SK-N-MC (cell line): ENCODE measurements at regions not wholly inside any gene's neighbourhood (a gene's known extent, or its start where the extent isn't known, plus 50 kb on each side); places are given as distances from the start of the nearest gene placed in this dataset.

ENCODE experiments used
- DNase-seq: peaks from one replicate; pipeline ENCODE4 v3.0.0-alpha.2; 2011; ENCODE audit warnings: low read depth, low spot score
- H3K27ac ChIP-seq: fragments of 200-600 bp; sonication (generic); 2 replicates; pipeline ENCODE4 v1.5.1; 2016; ENCODE audit warnings: mixed run types
- H3K36me3 ChIP-seq: fragments of 200-600 bp; sonication (generic); 2 replicates; pipeline ENCODE4 v1.6.1; 2017; ENCODE audit warnings: antibody characterized with exemption, low read length, mixed read lengths; ENCODE audit not compliant: insufficient read depth
- H3K4me3 ChIP-seq: fragments of 200-600 bp; sonication (generic); 2 replicates; pipeline ENCODE4 v1.5.1; 2016
- H3K9ac ChIP-seq: fragments of 200-600 bp; sonication (generic); 2 replicates; pipeline ENCODE4 v1.8.0; 2017; ENCODE audit warnings: mixed run types, mixed read lengths; ENCODE audit not compliant: insufficient read length
- H3K9me3 ChIP-seq: fragments of 200-600 bp; sonication (generic); 2 replicates; pipeline ENCODE4 v1.6.1; 2017; ENCODE audit warnings: low read depth, mild to moderate bottlenecking, antibody characterized with exemption, low read length, moderate library complexity, mixed read lengths
- EZH2 ChIP-seq: fragments of 200-600 bp; sonication (generic); IDR thresholded peaks from one replicate; pipeline ENCODE4 v1.6.1; 2017; ENCODE audit warnings: antibody characterized with exemption
- FOXP2 ChIP-seq: optimal IDR thresholded peaks from 2 replicates; pipeline ENCODE3; 2011; ENCODE audit warnings: mild to moderate bottlenecking, moderate library complexity; ENCODE audit not compliant: insufficient read depth; ENCODE audit errors: extremely low read length, control extremely low read depth
- POLR2AphosphoS5 ChIP-seq: IDR thresholded peaks from 2 replicates; pipeline ENCODE4 v1.6.1; 2012; ENCODE audit warnings: mild to moderate bottlenecking, low read depth, low read length, borderline replicate concordance

- Histone ChIP-seq H3K9ac (no peak overlapping the region), H3K9me3 (0 out of 2 replicates have a peak, but pooled peaks cover 3% of the 10 kb centered on the region), H3K36me3 (no peaks in the 10 kb centered on the region), H3K27ac (no peak overlapping the region), H3K4me3 (no peak overlapping the region)
- no peak for TF ChIP-seq FOXP2
- no peak for TF ChIP-seq POLR2AphosphoS5
- no peak for TF ChIP-seq EZH2
- DNase-seq = no peak
Measured at GRCh38 chr2:123530004-123530403, 495.1 kb upstream of the CNTNAP5 start.

DNA sequence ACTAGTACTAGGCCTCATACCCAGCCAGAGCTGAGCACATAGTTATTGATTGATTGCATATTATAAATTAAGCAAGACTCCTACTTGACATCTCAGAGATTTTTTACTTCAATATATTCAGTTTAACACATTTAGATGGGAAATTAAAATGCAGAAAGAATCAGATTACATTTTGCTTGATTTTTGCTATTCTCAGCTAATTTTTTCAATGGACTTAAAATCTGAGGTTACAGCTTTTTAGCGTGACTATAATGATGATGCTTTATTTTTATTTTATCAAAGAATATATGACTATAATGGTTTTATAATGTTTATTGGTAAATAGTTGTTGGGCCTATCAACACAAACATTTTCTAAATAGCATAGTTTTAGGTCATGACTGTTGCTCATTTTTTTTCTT is 493.0 kb upstream of the CNTNAP5 start:
- no peak for TF ChIP-seq POLR2AphosphoS5
- no peak for TF ChIP-seq FOXP2
- TF ChIP-seq EZH2 = no peak
- Histone ChIP-seq H3K9me3 (no peaks in the 10 kb centered on the region), H3K36me3 (no peaks in the 10 kb centered on the region), H3K4me3 (no peak overlapping the region), H3K9ac (no peak overlapping the region), H3K27ac (no peak overlapping the region)
- no peak for DNase-seq

- Histone ChIP-seq H3K4me3 (no peak overlapping the region), H3K27ac (no peak overlapping the region), H3K9ac (no peak overlapping the region), H3K9me3 (no peaks in the 10 kb centered on the region), H3K36me3 (no peaks in the 10 kb centered on the region)
- peak; percentile 30 for DNase-seq
- TF ChIP-seq FOXP2 = no peak
- TF ChIP-seq POLR2AphosphoS5 = no peak
Measured at GRCh38 chr2:123532994-123533393, 492.1 kb upstream of the CNTNAP5 start.

DNA sequence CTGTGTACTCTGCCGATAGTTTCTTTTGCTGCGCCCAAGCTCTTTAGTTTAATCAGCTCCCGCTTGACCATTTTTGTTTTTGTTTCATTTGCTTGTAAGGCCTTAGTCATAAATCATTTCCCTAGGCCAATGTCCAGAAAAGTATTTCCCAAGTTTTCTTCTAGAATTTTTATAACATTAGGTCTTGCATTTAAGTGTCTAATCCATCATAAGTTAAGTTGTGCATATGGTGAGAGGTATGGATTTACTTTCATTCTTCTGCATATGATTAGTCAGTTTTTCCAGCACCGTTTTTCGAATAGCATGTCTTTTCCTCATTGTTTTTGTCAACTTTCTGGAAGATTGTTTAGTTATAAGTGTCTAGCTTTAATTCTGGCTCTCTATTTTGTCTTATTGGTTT is 484.8 kb upstream of the CNTNAP5 start:
- Histone ChIP-seq H3K4me3 (no peak overlapping the region), H3K9me3 (no peaks in the 10 kb centered on the region), H3K36me3 (no peaks in the 10 kb centered on the region), H3K27ac (no peak overlapping the region), H3K9ac (no peak overlapping the region)
- TF ChIP-seq FOXP2 (no peak), POLR2AphosphoS5 (no peak), EZH2 (no peak)
- no peak for DNase-seq

DNA sequence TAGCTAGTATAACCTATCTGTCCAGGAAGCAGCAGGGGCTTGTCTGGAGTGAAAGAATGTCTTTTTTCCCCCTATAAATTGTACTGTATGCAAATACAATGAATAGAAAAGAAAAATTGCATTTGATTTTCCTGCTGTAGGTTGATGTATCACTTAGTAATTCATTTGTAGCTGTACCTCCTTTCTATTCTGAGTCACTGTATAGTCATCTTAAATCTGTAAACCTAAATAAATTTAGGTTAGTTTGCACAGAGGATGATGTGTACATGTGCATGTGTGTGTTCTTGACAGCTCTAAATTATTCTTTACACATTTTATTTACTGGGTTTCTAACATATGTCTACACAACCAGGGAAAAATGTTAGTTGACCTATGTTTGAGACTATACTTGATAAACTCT is 478.7 kb upstream of the CNTNAP5 start:
- no peak for DNase-seq
- Histone ChIP-seq H3K9ac (no peak overlapping the region), H3K4me3 (no peak overlapping the region), H3K36me3 (no peaks in the 10 kb centered on the region), H3K27ac (no peak overlapping the region), H3K9me3 (no peaks in the 10 kb centered on the region)
- TF ChIP-seq FOXP2 (no peak), POLR2AphosphoS5 (no peak), EZH2 (no peak)

DNA sequence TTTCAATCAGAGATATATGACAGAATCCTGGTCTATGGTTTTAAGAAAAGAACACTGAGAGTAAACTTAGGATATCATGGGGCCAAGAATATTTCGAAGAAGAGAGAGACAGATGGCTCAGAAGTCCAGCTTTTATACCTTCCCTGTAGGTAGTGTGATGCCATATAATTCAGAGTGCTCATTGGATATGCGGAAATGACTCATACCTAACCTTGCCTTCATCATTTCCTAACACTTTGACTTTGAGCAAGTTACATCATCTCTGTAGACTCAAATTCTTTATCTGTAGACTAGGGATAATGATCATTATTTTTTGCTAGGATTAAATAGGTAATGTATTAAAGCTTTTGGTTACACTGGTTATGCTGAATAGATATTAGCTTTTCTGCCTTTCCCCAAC is 461.6 kb upstream of the CNTNAP5 start:
- H3K36me3 ChIP-seq = no peaks in the 10 kb centered on the region
- DNase-seq = no peak
- no peak for TF ChIP-seq EZH2
- TF ChIP-seq POLR2AphosphoS5 = no peak
- TF ChIP-seq FOXP2 = no peak
- no peak overlapping the region for H3K9ac ChIP-seq
- no peak overlapping the region for H3K4me3 ChIP-seq
- no peaks in the 10 kb centered on the region for H3K9me3 ChIP-seq
- no peak overlapping the region for H3K27ac ChIP-seq

DNA sequence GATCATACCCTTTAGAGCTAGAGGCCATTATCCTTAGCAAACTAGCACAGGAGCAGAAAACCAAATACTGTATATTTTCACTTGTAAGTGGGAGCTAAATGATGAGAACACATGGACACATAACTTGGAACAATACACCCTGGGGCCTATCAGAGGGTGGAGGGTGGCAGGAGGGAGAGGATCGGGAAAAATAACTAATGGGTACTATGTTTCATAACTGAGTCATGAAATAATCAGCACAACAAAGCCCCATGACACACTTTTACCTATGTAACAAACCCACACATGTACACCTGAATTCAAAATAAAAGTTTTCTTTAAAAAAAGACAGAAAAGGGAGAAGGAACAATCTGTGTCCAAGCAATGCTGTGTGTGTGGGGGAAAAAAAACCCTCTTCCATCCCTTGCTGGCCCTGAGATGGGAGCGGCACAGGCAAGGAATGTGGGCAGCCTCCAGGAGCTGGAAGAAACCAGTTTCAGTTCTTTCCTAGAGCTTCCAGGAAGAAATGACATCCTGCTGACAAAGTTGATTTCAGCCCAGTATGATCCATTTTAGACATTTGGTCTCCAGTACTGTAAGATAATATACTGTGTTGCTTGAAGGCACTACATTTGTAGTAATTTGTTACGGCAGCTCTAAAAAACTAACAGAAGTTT is 458.7 kb upstream of the CNTNAP5 start:
- no peak overlapping the region for H3K4me3 ChIP-seq
- no peaks in the 10 kb centered on the region for H3K36me3 ChIP-seq
- no peak overlapping the region for H3K9ac ChIP-seq
- TF ChIP-seq FOXP2 (no peak), EZH2 (no peak), POLR2AphosphoS5 (no peak)
- H3K27ac ChIP-seq = no peak overlapping the region
- DNase-seq = no peak
- no peaks in the 10 kb centered on the region for H3K9me3 ChIP-seq

DNA sequence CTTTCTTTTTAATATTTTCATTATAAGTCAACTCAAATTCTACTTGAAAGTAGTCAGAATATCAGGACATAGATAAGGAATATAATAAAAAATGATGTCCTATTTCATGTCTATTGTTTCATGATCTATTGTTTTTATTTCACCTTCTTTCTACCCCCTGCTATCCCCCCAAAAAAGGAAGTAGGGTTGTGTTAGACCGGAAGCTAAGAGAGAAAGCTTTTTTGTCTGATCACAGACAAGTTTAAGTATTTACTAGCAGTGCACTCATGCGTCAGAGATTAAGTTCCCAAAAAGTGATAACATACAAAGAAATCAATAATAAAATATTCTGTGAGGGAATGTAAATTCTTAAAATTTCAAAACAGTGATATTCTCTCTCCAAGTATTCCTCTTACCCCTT is 447.1 kb upstream of the CNTNAP5 start:
- no peaks in the 10 kb centered on the region for H3K36me3 ChIP-seq
- no peaks in the 10 kb centered on the region for H3K9me3 ChIP-seq
- no peak overlapping the region for H3K27ac ChIP-seq
- no peak for DNase-seq
- no peak overlapping the region for H3K4me3 ChIP-seq
- no peak for TF ChIP-seq FOXP2
- no peak for TF ChIP-seq EZH2
- no peak for TF ChIP-seq POLR2AphosphoS5
- H3K9ac ChIP-seq = no peak overlapping the region

GRCh38 chr2:123596621-123597020 is 428.5 kb upstream of the CNTNAP5 start:
- Histone ChIP-seq H3K9ac (peak overlapping the region; percentile 48), H3K36me3 (no peaks in the 10 kb centered on the region), H3K27ac (peak overlapping the region; percentile 58), H3K9me3 (no peaks in the 10 kb centered on the region), H3K4me3 (no peak overlapping the region)
- peak; percentile 69 for DNase-seq
- TF ChIP-seq POLR2AphosphoS5 (no peak), FOXP2 (no peak), EZH2 (no peak)

DNA sequence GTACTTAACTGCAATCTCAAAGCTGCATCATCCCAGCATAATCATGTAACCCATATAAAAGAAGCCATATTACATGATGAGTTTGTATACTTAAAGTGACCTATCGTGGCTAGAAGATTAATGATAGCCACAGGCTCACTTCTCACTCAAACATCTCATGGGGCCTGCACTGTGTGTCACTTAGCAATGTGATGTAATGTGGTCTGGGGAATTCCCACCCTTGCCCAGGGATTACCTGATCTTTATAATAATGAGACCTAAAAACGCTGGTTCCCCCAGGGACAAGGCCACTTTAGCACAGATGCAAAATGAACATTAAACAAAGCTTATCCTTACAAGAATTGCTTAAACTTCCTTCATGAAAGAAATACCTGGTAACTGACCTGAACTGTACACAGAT is 427.1 kb upstream of the CNTNAP5 start:
- no peak for DNase-seq
- Histone ChIP-seq H3K4me3 (no peak overlapping the region), H3K36me3 (no peaks in the 10 kb centered on the region), H3K9ac (no peak overlapping the region), H3K9me3 (no peaks in the 10 kb centered on the region), H3K27ac (no peak overlapping the region)
- TF ChIP-seq EZH2 (no peak), FOXP2 (no peak), POLR2AphosphoS5 (no peak)
